PFSK-1 (cell line): ENCODE measurements at regions not wholly inside any gene's neighbourhood (a gene's known extent, or its start where the extent isn't known, plus 50 kb on each side); places are given as distances from the start of the nearest gene placed in this dataset.

ENCODE experiments used
- FOXP2 ChIP-seq: optimal IDR thresholded peaks from 2 replicates; pipeline ENCODE3; 2011; ENCODE audit warnings: borderline replicate concordance, control low read depth, inconsistent platforms; ENCODE audit not compliant: insufficient read depth; ENCODE audit errors: extremely low read length, extremely low read depth
- POLR2AphosphoS5 ChIP-seq: IDR thresholded peaks from 2 replicates; pipeline ENCODE4 v1.6.1; 2012; ENCODE audit warnings: low read depth, mild to moderate bottlenecking, control low read depth, low read length, moderate library complexity
- SIN3A ChIP-seq: IDR thresholded peaks from 2 replicates; pipeline ENCODE4 v1.6.1; 2012; ENCODE audit warnings: mild to moderate bottlenecking, low read length, moderate library complexity, borderline replicate concordance; ENCODE audit not compliant: insufficient read depth
- TAF1 ChIP-seq: IDR thresholded peaks from 2 replicates; pipeline ENCODE4 v1.6.1; 2012; ENCODE audit warnings: low read length, control low read depth, borderline replicate concordance; ENCODE audit not compliant: insufficient read depth
- TF ChIP-seq, protein P1 (sequence below), 2 experiments: IDR thresholded peaks; 2 replicates each; pipeline versions ENCODE4 v1.6.1 to v1.8.0; 2011 to 2012; ENCODE audit warnings: low read depth in 2 of 2, low read length in 2 of 2, control low read depth in 1 of 2, inconsistent platforms in 1 of 2, mild to moderate bottlenecking in 1 of 2, moderate library complexity in 1 of 2; ENCODE audit not compliant: insufficient read depth in 1 of 2

DNA sequence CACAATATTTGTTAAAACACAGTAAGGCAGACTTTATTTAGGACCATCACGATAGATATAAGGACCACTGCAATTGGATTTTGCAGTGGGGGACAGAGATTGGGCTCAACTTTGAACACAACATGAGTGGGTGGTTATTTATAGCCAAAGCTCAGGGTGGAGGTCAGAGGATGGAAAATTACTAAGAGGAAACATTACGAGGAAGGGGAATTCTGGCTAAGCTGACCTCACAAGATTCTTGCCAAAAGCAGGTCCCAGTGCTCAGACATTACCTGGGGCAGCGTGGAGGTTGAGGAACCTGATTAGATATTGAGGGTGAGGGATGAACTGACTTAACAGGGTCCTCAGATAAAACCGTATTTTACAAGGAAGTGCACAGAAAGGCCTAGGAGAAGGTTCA is 88.9 kb upstream of the NBEA start:
- TF ChIP-seq TAF1 (no peak), SIN3A (no peak), POLR2AphosphoS5 (no peak)
- TF ChIP-seq, protein P1, sequence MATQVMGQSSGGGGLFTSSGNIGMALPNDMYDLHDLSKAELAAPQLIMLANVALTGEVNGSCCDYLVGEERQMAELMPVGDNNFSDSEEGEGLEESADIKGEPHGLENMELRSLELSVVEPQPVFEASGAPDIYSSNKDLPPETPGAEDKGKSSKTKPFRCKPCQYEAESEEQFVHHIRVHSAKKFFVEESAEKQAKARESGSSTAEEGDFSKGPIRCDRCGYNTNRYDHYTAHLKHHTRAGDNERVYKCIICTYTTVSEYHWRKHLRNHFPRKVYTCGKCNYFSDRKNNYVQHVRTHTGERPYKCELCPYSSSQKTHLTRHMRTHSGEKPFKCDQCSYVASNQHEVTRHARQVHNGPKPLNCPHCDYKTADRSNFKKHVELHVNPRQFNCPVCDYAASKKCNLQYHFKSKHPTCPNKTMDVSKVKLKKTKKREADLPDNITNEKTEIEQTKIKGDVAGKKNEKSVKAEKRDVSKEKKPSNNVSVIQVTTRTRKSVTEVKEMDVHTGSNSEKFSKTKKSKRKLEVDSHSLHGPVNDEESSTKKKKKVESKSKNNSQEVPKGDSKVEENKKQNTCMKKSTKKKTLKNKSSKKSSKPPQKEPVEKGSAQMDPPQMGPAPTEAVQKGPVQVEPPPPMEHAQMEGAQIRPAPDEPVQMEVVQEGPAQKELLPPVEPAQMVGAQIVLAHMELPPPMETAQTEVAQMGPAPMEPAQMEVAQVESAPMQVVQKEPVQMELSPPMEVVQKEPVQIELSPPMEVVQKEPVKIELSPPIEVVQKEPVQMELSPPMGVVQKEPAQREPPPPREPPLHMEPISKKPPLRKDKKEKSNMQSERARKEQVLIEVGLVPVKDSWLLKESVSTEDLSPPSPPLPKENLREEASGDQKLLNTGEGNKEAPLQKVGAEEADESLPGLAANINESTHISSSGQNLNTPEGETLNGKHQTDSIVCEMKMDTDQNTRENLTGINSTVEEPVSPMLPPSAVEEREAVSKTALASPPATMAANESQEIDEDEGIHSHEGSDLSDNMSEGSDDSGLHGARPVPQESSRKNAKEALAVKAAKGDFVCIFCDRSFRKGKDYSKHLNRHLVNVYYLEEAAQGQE (IDR thresholded peaks at IDR 0.05; ENCODE audit: insufficient read depth in 1 of 2, low read depth in 2 of 2, low read length in 2 of 2) = no peak

DNA sequence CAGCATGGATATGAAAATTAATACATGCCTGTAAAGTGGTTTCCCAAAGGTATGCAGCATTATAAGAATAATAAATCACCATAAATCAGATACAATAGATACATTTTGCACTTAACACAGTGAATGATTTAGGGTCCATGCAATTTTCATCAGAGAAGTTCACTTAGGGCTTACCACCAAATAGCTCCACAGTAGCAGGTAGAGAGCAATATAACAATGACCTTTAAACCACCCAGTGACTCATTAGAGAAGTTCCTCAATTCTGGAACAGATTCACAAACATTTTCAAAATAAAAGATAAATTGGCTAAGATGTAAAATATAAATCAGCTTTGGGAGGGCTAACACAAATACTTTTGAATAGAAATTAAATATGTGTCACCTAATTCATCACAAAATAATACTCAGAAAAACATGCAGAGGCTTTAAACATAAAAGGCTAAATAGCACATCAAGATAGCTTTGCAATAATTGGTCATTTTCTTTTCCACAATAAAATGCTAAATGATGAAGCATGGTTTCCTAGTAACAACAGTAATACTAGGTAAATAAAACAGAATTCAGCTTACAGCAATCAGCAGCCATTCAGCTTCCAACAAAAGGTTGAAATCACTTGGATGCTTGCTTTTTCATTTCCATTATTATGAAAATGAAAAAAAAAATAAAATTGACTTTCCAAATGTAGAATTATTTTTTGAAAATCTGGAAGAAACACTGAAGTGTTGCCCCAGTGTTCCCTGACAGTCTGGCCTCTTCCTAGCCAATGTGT is 84.3 kb upstream of the NBEA start:
- TF ChIP-seq TAF1 (no peak), FOXP2 (no peak)
- TF ChIP-seq, protein P1 (IDR thresholded peaks at IDR 0.05; ENCODE audit: insufficient read depth in 1 of 2, low read depth in 2 of 2, low read length in 2 of 2) = no peak

DNA sequence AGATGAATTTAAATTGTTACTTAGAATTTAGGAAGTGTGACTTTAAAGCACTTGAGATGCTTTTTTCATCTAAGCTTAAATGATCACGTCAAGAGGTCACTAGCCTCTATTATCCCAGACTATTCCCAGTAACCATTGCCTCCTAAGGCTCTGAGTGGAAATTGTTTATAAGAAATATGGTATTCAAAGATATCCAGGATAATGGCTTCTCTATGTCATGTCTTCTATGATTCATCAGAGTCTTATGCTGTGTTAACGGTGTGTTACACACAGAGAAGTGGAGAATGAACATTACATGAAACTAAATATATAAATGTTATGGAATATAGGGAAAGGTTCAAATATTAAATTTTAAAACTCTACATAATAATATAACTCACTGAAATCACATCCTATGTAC is 79.8 kb upstream of the NBEA start:
- TF ChIP-seq FOXP2 (no peak), SIN3A (no peak), POLR2AphosphoS5 (no peak), TAF1 (no peak)
- TF ChIP-seq, protein P1 (IDR thresholded peaks at IDR 0.05; ENCODE audit: insufficient read depth in 1 of 2, low read depth in 2 of 2, low read length in 2 of 2) = no peak

DNA sequence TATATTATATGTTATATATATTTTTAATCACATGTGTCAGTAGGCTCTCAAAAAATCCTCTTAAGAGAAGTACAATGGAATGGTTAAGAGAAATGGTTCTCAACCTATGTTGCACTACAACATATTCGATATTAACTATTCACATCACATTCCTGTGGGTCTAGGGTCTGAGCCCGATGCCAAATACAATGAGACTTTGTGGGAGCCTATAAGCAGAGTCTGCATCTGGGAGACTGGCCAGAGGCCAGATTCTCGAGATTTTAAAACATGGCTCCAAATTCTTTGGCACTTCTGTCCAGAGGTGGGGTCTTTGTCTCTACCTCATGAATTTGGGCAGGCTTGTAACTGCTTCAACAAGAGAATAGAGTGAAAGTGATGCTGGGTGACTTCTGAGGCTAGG is 79.4 kb upstream of the NBEA start:
- TF ChIP-seq, protein P1 (IDR thresholded peaks at IDR 0.05; ENCODE audit: insufficient read depth in 1 of 2, low read depth in 2 of 2, low read length in 2 of 2) = no peak
- no peak for TF ChIP-seq SIN3A
- TF ChIP-seq TAF1 = no peak
- TF ChIP-seq POLR2AphosphoS5 = no peak
- TF ChIP-seq FOXP2 = no peak

DNA sequence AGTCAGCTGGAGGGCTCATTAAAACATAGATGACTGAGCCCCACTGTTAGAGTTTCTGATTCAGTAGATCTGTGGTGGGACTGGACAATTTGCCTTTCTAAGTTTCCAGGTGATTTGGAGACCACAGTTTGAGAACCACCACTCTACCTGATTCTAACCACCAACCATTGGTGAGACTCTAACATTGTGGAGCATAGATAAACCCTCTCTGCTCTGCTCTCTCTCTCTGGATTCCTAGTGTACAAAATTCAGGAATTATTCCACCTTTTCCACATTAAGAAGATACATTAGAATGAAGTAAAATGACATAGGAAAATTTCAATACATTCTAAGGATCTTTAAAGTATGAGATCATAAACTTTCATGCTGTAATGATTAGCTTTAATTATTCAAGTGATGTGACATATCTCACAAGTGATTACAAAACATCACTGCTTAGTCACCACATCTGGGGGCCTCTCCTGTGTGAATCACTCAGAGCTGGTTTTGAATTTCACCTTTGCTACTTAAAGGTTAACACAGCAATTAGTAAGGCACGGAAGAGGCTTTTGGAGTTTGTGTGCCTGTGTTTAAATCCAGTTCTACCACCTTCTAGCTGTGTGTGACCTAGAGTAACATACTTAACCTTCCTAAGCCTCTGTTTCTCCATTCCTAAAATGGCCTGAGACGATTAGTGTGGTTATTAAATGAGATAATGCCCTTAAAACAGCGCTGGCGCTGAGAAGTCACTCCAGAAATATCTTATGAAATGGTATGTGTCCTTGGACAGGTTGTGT is 78.5 kb upstream of the NBEA start:
- no peak for TF ChIP-seq SIN3A
